Activated effector memory CD4-positive, alpha-beta T cell treated with Interleukin-2 at 50 U/mL for 16 hours (primary cell): ENCODE measurements at regions not wholly inside any gene's neighbourhood (a gene's known extent, or its start where the extent isn't known, plus 50 kb on each side); places are given as distances from the start of the nearest gene placed in this dataset.
"Not testable (repeated sequence)": the region's sequence is repeated elsewhere in the genome, so short reads cannot be mapped to it uniquely, and the experiment has no call there.

ENCODE experiments used
- DNase-seq: peaks from one replicate; pipeline ENCODE4 v3.0.0-alpha.2; 2020

- DNase-seq: no peak
Measured at GRCh38 chr6:9131201-9131600, 695.9 kb upstream of the SLC35B3 start.

DNA sequence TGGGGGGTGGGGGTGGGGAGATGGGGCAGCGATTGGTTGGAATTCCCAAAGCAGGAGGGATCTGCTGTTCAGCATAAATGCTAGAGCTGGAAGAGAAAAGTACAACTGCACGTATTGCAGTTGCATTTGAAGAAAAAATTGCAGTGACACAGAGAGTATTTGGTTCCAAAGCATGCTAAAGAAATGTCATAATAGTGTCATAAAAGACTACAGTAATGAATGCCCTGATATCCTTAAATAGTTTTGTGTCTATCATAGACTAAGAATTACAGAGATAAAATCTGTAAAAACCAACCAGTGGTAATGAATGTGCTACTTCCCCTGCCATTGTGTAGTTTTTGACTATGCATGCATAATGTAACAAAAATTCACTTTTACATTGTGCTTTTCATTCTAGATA is 693.6 kb upstream of the SLC35B3 start:
- no peak for DNase-seq

GRCh38 chr6:9126878-9127560 is 691.7 kb upstream of the SLC35B3 start:
- no peak for DNase-seq

DNA sequence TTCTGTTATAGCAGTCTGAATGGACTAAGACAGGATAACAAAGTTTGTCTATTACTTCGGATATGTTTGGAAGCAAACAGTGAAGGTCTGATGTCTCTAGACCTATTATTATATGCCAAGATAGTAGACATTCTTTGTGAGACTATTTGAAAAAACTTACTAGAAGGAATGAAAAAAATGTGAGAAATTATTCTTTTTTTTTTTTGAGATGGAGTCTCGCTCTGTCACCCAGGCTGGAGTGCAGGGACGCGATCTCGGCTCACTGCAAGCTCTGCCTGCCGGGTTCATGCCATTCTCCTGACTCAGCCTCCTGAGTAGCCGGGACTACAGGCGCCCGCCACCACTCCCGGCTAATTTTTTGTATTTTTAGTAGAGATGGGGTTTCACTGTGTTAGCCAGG is 690.7 kb upstream of the SLC35B3 start:
- DNase-seq: not testable (repeated sequence)

- DNase-seq: no peak
Measured at GRCh38 chr6:9121549-9121948, 686.2 kb upstream of the SLC35B3 start.

DNA sequence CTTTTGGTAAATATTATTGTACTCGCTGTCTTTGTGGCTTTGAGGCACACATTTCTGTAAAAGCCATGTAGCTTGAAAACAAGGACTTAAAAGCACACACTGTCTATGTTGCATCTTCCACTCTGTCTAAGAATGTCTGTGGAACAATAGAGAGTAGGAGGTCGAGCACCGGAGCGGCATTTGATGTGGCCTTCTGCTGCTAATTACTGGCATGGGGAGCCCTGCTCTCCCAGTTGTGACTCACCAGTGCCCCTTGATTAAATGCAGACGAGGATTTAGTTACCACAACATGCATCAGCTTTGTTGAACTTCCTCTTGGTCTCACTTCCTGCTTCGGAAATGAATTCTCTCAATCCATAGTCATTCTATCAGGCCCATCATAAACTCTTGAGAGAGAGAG is 680.7 kb upstream of the SLC35B3 start:
- DNase-seq: no peak

DNA sequence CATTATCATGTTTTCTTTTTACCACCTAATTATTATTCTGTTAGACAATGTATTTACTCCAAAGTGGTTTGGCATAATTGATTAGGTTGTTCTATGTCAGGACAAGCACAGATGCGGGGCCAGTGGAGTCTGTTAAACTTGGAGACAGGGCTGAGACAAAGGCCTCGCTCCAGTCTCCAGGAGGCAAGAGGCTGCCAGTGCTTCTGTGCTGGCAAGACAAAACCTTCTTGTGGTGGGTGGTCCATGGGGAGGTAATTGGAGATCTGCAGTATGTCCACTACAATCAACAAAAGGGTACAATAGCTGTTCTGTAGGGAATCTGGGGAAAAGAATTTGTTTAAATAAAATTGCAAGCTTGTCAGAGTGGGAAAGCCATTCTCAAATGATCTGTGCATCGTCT is 677.2 kb upstream of the SLC35B3 start:
- DNase-seq: no peak

- no peak for DNase-seq
Measured at GRCh38 chr6:9103876-9104521, 668.7 kb upstream of the SLC35B3 start.

DNA sequence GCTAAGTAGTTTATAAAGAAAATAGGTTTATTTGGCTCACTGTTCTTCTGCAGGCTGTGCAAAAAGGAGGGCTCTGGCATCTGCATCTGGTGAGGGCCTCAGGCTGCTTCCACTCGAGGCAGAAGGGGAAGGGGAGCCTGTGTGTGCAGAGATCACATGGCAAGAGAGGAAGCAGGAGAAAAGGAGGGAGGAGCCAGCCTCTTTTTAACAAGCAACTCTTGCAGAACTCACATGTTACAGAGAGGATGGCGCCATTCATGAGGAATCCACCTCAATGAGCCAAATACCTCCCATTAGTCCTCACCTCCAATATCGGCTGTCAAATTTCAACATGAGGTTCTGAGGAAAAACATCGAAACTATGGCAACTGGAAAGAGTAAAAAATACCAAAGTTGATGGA is 666.6 kb upstream of the SLC35B3 start:
- no peak for DNase-seq

GRCh38 chr6:9100869-9101580 is 665.7 kb upstream of the SLC35B3 start:
- DNase-seq: no peak

DNA sequence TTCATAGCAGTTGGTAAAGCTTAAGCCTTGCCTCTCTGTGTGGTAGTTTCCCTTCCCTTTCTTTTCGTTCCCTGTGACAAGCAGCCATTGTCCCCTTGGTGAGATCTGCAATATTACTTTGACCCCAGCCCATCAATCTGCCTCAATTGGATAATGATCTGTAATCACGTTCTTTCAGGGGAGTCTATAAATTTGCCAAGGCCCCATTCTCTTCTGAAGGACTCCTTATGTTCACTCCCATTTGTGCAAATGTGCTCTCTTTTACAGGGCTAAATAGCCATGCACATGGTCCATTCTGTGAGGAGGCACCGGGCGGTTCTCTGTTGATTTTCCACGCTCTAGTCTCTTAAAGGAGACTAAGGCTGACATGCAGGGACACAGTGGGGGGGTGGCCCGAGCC is 660.4 kb upstream of the SLC35B3 start:
- no peak for DNase-seq

DNA sequence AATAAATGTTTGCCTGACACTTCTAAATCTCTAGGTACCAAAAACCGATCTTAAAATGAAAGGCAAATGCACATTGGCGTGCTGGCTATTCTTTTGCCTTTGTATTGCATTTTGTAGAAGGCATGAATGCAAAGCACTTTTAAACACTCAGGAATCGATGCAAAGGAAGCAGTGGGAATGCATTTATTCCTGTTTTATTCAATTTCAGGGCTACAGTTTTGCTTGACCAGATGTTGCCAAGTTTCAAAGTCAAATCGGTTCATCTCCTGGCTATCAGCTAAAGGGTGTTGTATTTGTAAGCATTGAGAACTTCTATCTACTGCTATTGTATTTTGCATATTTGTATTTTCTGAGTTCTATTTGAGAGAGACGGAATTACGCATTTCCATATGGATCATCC is 659.8 kb upstream of the SLC35B3 start:
- no peak for DNase-seq

- DNase-seq: no peak
Measured at GRCh38 chr6:9089724-9090123, 654.4 kb upstream of the SLC35B3 start.

- no peak for DNase-seq
Measured at GRCh38 chr6:9087470-9087869, 652.1 kb upstream of the SLC35B3 start.

- no peak for DNase-seq
Measured at GRCh38 chr6:9086331-9086730, 651.0 kb upstream of the SLC35B3 start.

DNA sequence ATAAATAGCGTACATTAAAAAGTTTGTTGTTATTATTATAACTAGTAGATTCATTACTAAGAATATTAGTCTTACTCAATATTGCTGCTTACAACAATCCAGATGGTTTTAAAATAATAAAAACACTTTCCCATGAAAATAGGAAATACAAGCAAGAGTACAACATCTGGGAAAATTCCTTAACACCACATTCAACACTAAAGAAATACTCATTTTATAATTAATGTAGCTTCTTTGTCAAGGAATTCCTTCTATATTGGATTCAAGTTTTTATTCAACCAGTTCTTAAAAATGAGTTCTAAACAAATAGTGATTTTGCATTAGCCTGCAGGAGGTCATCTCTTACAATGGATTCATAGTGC is 650.3 kb upstream of the SLC35B3 start:
- no peak for DNase-seq

DNA sequence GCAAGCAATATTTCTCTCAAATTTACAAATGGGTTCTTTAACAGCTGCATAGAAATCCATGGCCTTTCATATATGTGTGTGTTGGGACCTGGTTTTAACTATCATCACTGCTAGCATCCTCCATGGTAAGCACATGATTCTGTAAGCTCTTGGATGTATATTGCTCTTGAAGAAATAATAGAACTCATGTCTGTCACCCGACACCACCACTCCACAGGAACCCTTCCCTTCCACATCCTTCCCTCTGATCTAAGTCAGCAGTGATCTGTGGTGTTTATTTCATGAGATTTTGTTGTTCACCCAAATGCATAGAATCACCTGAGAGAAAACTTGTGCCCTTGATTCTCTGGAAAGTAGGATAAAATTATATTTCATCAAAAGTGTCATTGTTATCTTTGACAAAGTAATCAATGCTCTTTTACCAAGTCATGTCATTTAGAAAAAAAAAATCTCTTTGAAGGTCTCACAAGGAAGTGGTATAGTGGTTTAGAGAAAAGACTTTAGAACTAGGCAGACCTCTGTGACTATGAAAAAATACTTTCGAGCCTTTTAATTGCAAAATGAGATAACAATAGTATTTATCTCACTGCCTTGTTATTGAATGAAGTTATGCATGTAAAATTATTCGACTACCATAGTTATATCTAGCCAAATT is 649.8 kb upstream of the SLC35B3 start:
- no peak for DNase-seq

GRCh38 chr6:9083108-9083507 is 647.8 kb upstream of the SLC35B3 start:
- no peak for DNase-seq

- DNase-seq: no peak
Measured at GRCh38 chr6:9066726-9067125, 631.4 kb upstream of the SLC35B3 start.

- DNase-seq: no peak
Measured at GRCh38 chr6:9064156-9064555, 628.8 kb upstream of the SLC35B3 start.

- no peak for DNase-seq
Measured at GRCh38 chr6:9062596-9062995, 627.3 kb upstream of the SLC35B3 start.

DNA sequence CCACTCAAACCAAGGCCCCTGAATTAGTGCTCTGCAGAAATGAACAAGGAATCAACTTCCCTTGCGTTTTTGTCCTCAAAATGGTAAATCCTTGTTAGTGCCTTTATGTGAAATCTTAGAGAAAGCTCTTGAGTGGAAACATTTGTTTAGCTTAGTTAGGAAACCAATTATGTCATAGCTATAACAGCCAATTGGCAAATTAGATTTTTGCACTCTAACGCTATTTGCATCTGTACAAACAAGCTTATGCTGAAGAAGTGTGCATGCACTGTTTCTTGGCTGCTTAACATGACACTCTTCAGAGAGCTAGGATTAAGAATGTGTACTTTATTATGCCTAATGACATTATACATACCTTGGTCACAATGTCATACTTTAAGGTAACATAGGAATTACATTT is 622.6 kb upstream of the SLC35B3 start:
- DNase-seq: no peak

DNA sequence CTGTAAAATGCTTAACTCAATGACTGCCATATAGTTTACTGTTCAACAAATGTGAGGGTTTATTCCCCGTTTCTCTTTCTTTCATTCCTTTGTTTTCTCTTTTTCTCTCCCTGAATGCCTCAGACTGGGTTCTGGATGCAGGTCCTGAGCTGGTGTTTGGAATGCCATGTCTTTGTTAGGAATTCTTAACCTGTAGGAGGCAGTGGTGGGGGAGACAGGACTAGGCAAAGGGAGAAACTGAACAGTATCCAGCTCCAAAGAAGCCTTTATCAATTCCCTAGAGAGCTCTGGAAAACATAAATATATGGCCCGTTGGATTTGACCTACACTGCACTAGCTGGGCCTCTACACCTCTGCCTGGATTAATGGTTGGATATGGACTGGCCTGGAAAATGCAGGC is 621.2 kb upstream of the SLC35B3 start:
- DNase-seq: no peak

GRCh38 chr6:9044426-9044825 is 609.1 kb upstream of the SLC35B3 start:
- no peak for DNase-seq
